RKO (cell line): ENCODE measurements at regions not wholly inside any gene's neighbourhood (a gene's known extent, or its start where the extent isn't known, plus 50 kb on each side); places are given as distances from the start of the nearest gene placed in this dataset.
"Not testable (repeated sequence)": the region's sequence is repeated elsewhere in the genome, so short reads cannot be mapped to it uniquely, and the experiment has no call there.

ENCODE experiments used
- DNase-seq: peaks from one replicate; pipeline ENCODE4 v3.0.0-alpha.2; 2016; ENCODE audit warnings: low spot score

DNA sequence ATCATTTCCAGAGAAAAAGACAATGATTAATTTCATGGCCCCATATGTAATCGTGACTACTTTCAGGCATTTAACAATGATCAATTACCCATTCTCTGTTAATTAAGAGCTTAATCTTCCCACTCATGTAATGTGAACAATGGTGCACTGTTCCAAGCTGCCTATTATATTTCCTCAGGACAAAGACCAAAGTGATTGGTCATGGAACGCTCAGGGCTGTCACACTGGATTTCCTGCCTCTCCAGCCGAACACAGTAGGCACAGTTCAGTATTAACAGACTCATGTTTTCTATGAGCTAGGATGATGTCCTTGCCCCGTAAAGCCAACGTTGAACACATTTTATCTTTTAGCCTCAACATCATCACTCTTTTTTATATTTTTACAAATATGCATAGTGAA lies 142.7 kb upstream of the FZD8 start:
- DNase-seq, result no peak

DNA sequence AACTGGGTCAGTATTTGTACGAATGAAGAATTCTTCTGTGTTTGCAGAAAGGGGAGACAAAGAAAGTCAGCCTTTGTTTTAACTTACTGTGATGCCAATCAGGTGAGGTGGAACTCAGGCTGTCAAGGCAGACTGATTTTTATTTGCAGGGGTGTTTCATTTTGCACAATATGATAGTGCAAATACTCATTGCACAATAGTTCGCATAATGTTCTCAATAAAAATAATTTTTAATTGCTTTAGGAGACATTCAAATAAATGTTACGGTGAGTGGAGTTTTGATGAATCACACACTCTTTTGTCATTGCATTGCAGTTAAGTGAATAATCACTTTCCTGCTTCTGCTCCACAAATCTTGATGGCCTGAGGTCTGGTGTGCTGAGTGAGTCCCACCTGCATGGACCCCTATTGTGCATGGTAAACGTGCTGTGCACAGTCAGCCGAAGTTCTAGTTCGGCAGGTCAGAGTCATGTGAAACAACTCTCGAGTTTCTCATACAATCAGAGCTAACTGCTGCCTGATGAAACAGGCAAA lies 141.3 kb upstream of the FZD8 start:
- DNase-seq, result peak; percentile 8

DNA sequence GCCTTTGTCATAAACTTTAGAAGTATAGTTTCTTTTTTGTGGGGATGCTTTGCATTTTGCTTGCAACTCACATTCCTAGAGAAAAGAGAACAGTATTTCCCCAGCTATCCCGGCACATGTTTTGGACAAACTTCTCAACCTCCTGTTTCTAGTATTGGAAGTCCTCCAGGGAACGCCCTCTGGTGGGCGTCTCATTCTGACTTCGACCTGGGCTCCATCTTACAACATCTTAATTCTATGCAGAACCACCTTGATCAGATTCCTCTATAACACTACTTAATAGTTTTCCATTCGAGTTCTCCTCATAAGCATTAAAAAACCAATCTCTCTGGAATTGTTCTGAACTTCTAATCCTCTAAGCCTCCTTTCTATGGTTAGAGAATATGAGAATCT lies 139.5 kb upstream of the FZD8 start:
- DNase-seq, result peak; percentile 15

DNA sequence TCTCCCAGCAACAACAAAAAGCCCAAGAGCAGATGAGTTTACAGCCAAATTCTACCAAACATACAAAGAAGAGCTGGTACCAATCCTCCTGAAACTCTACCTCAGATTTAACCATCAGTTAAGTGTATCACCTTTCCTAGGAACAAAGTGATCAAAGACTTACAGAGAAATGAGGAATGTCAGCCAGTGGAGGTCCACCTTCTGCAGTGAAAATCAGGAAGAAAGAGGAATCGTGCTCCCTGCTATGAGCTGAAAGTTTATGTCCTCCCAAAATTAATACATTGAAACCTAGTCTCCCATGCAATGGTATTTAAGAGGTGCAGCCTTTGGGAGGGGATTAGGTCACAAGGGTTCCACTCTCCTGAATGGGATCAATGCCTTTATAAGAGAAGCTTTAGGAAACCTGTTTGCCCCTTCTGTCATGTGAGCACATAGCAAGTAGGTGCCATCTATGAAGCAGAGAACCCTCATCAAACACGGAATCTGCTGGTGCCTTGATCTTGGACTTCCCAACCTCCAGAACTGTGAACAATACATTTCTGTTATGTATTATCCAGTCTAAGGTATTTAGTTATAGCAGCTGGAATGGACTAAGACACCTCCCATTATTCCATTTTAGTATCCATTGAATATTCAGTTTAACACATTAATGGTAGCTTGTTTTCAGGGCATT lies 139.0 kb upstream of the FZD8 start:
- DNase-seq, result no peak

DNA sequence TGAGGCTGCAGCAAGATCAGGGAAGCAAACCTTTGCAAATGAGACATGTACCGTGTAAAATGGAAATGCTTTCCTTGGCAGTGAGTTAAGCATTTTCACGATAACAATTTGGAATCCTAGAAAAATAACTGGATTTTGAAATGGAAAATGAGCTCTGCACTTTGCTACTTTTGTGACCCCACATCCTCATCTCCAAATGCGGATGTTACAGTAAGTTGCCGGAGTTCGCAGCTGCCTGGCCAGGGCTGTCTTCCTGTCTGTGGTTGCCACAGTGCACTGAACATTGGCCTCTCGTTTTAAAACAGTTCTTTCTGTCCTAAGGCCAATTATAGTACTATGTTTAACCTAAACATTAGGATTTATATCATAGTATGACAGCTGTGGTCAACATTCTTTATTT lies 136.2 kb upstream of the FZD8 start:
- DNase-seq, result no peak

DNA sequence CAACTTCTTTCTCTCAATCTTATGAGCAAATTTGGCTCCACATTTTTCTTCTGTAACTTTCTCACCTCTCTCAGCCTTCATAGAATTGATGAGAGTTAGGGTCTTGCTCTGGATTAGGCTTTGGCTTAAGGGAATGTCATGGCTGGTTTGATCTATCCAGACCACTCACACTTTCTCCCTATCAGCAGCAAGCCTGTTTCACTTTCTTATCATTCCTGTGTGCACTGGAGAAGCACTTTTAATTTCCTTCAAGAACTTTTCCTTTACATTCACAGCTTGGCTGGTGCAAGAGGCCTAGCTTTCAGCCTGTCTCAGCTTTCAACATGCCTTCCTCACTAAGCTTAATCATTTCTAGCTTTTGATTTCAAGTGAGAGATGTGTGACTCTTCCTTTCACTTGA lies 134.5 kb upstream of the FZD8 start:
- DNase-seq, result not testable (repeated sequence)

DNA sequence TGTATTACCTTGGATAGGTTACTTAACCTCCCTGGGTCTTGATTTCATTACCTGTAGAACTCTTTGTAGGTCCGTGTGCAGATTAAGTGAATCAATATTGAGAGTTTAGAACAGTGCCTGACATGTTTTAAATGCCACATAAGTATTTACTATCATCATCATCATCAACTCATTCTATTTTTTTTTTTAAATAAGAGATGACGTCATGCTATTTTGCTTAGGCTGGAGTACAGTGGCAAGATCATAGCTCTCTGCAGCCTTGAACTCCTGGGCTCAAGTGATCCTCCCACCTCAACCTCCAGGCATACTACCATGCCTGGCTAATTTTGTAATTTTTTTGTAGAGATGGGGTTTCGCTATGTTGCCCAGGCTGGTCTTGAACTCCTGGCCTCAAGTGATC lies 132.0 kb upstream of the FZD8 start:
- no peak for DNase-seq

DNA sequence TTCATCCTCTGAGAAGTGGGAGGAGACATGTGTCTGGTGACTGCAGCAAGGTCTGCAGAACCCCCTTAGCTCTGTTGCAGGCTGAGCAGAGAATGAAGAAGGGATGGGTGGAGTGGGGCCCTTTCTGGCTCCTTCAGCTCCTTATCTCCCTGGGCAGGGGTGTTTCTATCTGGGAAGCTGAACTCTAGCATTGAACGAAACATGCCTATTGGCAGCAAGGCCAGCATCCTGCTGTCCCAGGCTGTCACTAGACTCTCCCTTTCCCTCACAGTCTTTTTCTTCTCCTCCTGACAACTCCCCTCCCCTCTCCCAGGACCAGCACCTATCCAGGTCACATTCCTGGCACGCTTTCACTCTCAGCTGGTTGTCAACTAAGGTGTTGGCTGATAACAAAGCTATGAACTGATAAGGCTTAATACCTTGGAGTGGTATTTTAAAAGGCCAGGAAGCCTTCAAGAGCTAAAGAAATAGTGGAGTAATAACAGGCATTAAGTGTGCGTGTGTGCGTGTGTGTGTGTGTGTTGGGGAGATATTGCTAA lies 128.8 kb upstream of the FZD8 start:
- DNase-seq, result no peak

DNA sequence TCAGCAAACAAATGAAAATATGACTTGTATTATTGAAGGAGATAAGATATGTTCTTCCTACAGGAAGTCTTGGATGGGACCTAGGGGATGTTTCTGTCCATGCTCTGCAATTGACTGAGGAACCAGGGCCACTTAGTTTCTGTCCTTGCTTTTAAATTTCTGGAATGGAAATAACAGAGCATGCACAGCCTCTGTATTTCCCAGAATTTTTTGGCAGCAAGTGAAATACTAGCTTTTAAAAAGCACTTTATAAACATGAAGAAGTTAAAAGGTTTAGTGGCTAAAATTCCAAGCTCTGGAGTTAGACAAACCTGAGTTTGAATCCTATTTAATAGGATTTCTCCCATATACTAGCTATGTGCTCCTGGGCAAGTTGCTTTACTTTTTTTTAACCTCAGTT lies 127.7 kb upstream of the FZD8 start:
- DNase-seq, result no peak

DNA sequence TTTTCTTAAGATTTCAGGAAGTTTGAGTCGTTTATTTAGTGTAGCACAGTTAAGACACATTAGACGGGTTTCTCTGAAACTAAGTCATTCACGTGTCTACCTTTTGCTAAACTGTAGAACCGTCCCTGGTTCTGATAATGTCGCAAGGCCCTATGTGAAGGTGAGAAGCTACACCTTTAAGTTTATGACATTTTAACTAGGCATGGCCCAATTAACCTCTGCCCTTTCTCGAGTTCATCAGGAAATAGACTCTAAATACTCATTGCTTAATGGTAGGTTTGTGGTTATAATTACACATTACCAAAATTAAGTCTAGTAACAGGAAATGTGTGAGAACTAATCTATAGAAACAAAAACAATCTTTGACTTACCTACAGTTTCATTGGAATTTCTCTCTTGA lies 126.6 kb upstream of the FZD8 start:
- DNase-seq, result no peak

DNA sequence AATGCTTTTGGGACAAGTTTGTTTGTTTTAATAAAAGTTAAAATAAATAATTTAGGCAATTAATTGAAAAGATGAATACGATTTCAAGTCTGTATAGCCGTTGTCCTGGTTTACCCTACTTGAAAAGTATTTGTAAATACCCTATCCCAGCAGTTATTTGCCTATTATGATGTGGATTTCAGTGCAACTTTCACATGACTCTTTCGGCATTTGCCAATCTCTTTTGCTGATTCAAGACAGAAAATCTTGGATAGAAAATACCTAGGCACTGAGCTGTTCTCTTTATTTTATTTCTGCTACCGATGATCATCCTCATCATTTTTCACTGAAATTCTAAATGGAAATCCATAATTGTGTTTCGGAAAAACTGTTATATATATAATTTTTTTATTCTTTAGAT lies 125.9 kb upstream of the FZD8 start:
- no peak for DNase-seq

DNA sequence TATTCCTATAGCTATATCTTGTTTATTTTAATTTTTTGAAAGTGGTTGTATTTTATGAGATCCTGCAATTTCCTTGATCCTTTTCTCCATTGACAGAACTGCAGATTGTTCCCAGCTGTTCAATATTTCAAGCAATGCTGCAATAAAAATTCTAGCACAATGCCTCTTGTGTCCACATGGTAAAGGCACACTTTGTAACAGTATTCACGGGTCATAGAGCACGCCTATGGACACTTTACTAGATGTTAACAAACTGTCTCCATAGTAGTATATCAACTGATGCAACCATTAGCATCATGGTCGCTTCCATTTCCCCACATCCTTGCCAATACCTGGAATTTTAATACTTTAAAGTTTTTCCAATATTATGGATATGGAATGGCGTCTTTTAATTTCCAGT lies 123.9 kb upstream of the FZD8 start:
- no peak for DNase-seq

DNA sequence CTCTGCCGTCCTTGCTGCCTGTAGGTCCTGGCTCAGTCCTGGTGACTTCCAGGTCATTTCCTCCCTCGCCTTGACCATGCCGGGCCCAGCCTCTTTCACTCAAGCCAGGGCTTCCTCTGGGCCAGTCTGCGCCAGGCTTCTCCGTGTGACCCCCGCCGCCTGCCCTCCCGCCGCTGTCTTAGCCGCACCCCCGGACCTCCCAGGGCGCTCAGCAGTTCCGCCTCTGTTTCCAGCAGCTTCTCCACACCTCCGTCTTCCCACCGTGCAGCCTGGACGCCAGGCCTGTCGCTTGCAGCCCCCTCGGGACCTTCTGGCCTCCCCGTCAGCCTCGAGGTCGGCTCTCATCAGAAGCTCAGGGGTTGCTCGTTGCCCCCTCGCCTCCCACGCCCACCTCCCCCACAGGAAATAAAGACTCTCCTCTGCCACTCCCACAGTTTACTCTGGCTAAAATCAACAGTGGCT lies 123.0 kb upstream of the FZD8 start:
- DNase-seq, result no peak

DNA sequence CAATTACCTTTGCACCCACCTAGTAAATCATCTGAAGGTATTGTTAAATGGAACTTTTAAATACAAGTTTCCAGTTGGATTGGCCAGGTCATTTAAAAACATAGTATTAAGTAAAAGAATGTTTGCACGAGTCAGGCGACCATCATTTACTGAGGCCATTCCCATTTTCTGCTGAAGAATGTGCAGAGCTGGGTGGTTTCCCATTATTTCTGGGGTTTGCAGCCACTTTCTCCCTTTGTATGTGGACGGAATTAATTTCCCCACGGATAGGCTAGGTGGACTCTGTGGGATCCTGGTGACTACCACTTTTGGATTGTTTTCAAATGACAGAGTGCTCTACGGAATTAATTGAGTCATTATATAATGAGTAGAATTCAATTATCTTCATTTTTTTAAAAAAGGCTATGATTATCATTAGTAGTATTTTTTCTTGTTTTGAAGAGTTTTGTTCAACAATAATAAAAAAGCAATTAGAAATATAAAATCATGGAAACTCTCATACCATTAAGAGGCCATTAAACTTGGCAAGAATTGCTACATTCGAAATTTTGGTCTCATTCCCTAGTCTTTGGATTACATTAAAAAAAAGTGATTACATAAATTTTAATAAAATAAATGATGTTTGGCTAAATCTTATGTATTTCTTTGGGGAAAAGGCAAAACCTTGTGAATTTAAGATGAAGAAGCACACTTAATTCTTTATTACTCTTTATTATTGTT lies 120.4 kb upstream of the FZD8 start:
- no peak for DNase-seq

DNA sequence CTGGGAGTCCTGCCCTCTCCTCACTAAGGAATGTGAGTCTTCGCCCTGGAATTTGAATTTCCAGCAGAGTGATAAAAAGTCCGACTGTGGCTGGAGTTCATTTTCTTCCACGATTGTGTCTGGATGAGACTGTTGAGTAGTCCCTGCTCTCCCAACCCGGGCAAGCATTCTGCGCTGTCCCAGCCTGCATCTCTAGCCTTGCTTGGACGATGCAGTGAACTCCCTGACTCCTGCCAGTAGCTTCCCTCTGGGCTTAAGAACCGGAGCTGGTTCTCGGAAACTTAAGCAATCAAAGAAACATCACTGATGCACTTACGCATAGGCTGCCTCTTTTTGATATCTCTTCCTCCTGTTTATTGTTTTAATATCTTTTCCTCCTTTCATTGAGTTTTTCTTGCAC lies 116.0 kb upstream of the FZD8 start:
- DNase-seq, result no peak

DNA sequence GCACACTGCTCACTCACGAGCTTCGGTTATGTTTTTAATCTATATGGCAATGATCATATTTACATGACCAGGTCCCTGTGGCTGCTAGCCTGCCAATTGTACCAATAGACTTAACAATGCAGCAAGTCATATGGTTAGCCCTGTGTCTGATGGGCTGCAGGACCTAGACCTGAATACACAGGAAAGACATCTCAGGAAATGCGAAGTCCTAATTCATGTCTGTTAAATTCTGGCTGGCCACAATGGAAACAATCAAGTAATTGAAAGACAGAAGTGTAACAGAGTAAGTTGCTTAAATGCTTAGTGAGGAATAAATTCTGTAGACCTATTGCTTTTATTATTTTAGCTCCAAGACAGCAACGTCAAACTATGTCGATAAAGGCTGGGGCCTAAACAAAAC lies 112.4 kb upstream of the FZD8 start:
- DNase-seq, result no peak

DNA sequence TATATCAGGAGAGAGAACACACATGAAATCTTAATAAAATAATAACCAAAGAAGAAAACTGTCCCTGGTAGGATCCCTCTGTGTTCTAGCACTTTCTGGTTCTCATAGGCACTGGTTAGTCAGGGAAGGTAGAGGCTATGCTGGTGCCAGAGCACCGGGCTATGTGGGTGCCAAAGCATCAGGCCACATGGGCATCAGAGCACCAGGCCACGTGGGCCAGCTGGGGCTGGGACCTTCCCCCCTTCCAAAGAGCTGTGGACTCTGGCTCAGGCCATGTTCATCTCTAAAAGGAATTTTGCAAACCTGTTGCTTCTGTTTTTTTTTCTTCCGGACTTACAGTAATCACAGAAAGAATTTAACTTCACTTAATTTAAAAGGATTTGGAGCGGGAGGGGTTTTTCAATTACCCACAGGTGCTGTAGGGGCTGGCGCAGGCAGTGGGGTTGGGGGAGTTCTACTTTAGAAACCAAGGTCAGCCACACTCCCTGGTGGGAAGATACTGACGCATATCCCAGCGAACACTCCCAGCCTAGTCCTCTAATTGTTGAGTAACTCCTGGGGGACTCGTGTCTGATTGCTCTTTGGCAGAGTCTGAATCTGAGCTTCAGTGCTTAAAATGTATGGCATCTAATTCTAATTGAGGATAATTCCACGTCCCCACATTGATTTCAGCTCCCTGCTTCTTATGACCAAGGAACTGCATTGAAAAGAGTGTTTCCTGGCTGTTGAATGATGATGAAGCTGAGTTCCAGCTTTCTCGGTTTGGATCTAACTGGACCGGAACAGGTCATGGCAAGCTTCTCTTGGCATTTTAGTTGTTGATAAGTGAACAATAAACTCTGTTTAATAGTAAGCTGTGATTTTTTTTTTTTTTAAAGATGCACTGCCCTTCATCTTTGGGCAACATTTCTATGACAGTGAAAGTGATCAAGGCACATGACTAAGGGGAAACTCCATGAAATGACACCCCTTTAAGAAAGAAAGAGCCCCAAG lies 110.7 kb upstream of the FZD8 start:
- no peak for DNase-seq

DNA sequence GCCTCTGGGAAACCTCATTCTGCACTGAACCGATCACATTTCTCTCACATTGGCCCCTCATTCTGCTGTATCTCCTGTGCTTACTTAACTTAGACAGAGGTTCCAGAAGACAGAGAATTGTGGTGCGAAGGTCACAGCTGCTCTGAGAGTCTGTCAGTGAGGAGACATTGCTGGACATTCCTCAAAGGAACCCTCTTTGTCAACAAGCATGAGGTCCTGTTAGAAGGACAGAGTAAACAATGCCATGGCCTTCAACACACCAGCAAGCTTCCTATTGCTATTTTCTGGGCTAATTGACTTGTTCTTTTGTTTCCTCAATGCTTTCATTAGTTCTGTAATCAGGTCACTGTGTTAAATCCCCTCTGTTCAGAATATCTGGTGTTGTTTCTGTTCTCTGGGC lies 109.3 kb upstream of the FZD8 start:
- no peak for DNase-seq

DNA sequence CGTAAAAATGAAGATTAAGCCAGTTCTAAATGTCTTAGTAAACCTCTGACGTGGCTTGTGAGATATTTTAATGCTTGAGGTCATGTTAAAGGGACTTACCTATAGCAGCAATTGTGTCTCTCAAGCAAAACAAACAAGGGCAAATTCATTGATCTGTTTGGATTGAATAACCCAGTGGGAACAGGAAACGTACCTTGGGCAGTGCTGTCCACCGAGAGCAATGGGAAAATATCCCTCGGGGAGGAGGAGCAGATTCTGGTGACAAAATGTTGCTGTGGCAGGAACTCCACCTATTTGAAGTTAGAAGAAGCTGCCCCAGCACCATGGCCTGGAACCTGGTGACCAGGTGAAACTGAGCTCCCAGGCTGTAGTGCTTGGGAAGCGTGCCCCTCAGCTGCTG lies 107.1 kb upstream of the FZD8 start:
- DNase-seq, result no peak

DNA sequence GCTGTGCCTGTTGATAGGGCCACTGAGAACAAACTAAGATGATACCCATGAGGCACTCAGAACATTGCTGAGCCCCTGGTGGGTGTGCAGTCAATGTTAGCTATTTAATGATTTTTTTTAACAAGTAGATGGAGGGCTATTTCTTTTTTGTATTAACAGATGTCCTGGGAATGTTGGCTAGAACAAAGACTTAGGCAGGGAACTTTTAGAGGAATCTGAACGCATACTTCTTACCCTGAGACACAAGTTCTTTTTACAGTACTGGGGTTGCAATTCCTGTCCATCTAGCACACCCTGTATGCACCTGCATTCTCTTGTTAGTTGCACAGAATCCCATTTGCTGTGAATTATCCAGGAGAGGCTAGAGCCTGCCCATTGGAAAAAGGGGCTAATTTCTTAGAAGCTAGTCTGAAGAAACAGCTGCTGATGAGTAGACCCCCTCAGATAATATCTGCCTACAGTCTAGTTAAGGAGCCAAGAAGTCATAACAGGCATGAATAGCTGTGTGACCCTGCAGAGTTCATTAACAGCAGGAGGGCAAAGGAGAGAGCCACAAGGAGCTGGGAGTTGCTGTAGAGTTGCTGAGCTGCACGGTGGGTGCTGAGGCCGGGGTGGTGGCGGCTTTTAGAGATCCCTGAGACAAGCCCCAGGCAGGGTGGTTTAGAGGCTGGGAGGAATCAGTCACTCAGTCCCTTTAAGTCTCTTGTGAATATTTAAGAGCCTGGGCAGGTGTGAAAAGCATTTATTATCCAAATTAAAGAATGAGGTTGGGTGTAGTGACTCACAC lies 103.7 kb upstream of the FZD8 start:
- no peak for DNase-seq

DNA sequence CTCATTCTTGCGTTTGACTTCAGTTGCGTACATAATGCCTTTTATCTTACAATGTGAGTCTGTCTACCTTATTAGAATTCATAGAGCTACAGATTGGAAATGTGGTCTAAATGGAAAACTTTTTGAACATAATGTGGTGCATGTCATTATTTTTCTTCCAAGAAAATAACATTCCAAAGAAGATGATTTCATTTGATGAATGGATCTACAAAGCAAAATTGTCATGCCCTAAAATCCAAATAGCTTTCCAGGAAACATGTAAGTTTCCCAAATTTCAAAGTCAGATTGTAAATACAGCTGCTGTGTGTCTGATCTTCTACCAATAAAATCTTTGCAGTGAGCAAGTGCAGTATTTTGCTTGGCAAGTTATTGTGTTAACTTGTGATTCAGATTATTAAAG lies 101.8 kb upstream of the FZD8 start:
- DNase-seq, result no peak
